OCI-LY3 (cell line): ENCODE measurements at regions not wholly inside any gene's neighbourhood (a gene's known extent, or its start where the extent isn't known, plus 50 kb on each side); places are given as distances from the start of the nearest gene placed in this dataset.

Source experiments
- H2AFZ ChIP-seq: fragments of 200-600, 300-600 bp; shearing (Covaris generic); 2 replicates; pipeline ENCODE4 v1.6.0; 2014; ENCODE audit warnings: antibody characterized with exemption, low read depth, low read length
- H3K27ac ChIP-seq: fragments of 200-600, 300-600 bp; sonication (generic); 2 replicates; pipeline ENCODE4 v1.5.1; 2014; ENCODE audit warnings: mild to moderate bottlenecking, low read length, moderate library complexity, mixed read lengths
- H3K27me3 ChIP-seq: fragments of 200-600, 300-600 bp; sonication (generic); 2 replicates; pipeline ENCODE4 v1.6.1; 2014; ENCODE audit warnings: low read depth, low read length, mixed read lengths
- H3K36me3 ChIP-seq: fragments of 200-600, 300-600 bp; sonication (generic); replicated peaks from 2 replicates; pipeline ENCODE3; 2014; ENCODE audit warnings: low read depth, low read length, mixed read lengths
- H3K4me1 ChIP-seq: fragments of 300-600, 200-600 bp; sonication (generic); 2 replicates; pipeline ENCODE4 v1.6.1; 2014; ENCODE audit warnings: low read length, mixed read lengths
- H3K4me2 ChIP-seq: fragments of 200-600, 300-600 bp; sonication (generic); 2 replicates; pipeline ENCODE4 v1.6.1; 2014; ENCODE audit warnings: low read length, mixed read lengths
- H3K4me3 ChIP-seq: fragments of 300-600, 200-600 bp; sonication (generic); 2 replicates; pipeline ENCODE4 v1.5.1; 2014; ENCODE audit warnings: antibody characterized with exemption, mild to moderate bottlenecking, low read length, moderate library complexity
- H3K79me2 ChIP-seq: fragments of 300-600, 200-600 bp; shearing (Covaris generic); 2 replicates; pipeline ENCODE4 v1.6.1; 2014; ENCODE audit warnings: mild to moderate bottlenecking, low read length, mixed read lengths
- H3K9ac ChIP-seq: fragments of 300-600, 200-600 bp; shearing (Covaris generic); 2 replicates; pipeline ENCODE4 v1.6.0; 2014; ENCODE audit warnings: mild to moderate bottlenecking, low read length, moderate library complexity
- H3K9me3 ChIP-seq: fragments of 200-600, 300-600 bp; shearing (Covaris generic); 2 replicates; pipeline ENCODE4 v1.6.1; 2014; ENCODE audit warnings: low read length, mixed read lengths; ENCODE audit not compliant: insufficient read depth
- H4K20me1 ChIP-seq: fragments of 200-600, 300-600 bp; sonication (generic); 2 replicates; pipeline ENCODE4 v1.6.1; 2016; ENCODE audit warnings: low read length, mixed read lengths; ENCODE audit not compliant: insufficient read depth
- EZH2phosphoT487 ChIP-seq: fragments of 200-600 bp; shearing (Covaris generic); IDR thresholded peaks from 2 replicates; pipeline ENCODE4 v1.6.1; 2018; ENCODE audit warnings: antibody characterized with exemption, mixed run types, low read depth
- TF ChIP-seq, protein P1 (sequence below): fragments of 200-600, 300-600 bp; sonication (generic); IDR thresholded peaks from 2 replicates; pipeline ENCODE4 v1.5.1; 2014; ENCODE audit warnings: antibody characterized with exemption, low read length, low read depth

DNA sequence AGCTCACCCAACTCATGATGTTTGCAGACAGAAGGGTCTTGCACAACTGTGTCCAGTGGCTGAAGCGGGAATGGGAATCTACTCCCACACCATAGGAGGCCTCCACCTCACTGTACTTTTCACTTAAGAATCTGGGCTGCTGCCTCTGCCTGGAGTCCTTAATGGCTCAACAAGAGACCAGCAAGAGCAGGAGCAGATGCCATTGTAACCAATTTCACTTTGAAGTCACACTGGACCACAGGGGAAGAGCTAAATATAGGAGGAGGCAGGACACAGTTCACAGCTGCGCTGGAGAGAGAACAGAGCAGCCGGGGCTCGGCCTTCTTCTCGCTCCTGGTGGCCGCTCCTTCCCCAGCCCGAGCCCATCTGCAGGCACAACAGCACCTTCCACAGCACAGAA is 120.4 kb downstream of the SIPA1L2 start:
- no peak overlapping the region for H2AFZ ChIP-seq
- H3K4me1 ChIP-seq: no peaks in the 10 kb centered on the region
- H3K4me3 ChIP-seq: no peak overlapping the region
- no peaks in the 10 kb centered on the region for H3K9me3 ChIP-seq
- no peak overlapping the region for H3K9ac ChIP-seq
- H3K27me3 ChIP-seq: no peaks in the 10 kb centered on the region
- no peaks in the 10 kb centered on the region for H3K36me3 ChIP-seq
- TF ChIP-seq, protein P1, sequence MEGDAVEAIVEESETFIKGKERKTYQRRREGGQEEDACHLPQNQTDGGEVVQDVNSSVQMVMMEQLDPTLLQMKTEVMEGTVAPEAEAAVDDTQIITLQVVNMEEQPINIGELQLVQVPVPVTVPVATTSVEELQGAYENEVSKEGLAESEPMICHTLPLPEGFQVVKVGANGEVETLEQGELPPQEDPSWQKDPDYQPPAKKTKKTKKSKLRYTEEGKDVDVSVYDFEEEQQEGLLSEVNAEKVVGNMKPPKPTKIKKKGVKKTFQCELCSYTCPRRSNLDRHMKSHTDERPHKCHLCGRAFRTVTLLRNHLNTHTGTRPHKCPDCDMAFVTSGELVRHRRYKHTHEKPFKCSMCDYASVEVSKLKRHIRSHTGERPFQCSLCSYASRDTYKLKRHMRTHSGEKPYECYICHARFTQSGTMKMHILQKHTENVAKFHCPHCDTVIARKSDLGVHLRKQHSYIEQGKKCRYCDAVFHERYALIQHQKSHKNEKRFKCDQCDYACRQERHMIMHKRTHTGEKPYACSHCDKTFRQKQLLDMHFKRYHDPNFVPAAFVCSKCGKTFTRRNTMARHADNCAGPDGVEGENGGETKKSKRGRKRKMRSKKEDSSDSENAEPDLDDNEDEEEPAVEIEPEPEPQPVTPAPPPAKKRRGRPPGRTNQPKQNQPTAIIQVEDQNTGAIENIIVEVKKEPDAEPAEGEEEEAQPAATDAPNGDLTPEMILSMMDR: no peak
- TF ChIP-seq EZH2phosphoT487: no peak
- H3K27ac ChIP-seq: no peak overlapping the region
- no peaks in the 10 kb centered on the region for H4K20me1 ChIP-seq
- no peak overlapping the region for H3K4me2 ChIP-seq
- no peaks in the 10 kb centered on the region for H3K79me2 ChIP-seq

DNA sequence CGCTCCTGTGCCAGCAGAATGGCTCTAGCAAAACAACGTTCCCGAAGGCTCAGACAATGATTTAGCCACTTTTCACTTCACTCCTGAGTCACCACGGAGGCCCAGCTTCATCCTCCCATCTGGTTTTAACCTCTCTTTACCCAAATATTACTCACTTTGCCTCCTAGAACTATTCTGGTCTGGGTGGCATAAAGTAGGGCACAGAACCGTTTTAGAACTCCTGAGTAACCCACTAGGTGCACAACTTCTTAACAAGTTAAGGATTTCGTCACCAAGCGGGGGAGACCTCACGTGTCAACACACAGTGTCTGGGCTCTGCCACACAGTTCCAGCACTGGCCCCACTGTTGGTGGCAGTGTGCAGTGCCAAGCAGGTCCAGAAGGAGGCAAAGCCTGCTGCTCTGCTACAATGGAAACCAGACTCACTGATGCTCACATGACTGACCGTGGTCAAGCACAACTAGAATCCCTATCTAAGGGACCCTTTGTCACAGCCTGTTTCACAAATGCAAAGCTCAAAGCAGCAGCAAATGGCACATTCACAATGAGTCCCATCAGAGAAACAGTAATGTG is 121.7 kb downstream of the SIPA1L2 start:
- Histone ChIP-seq H3K36me3 (no peaks in the 10 kb centered on the region), H3K9ac (no peak overlapping the region), H3K4me2 (no peak overlapping the region), H3K79me2 (no peaks in the 10 kb centered on the region), H2AFZ (no peak overlapping the region), H3K9me3 (no peaks in the 10 kb centered on the region), H3K4me3 (no peak overlapping the region), H3K27me3 (no peaks in the 10 kb centered on the region), H3K4me1 (no peaks in the 10 kb centered on the region), H4K20me1 (no peaks in the 10 kb centered on the region), H3K27ac (no peak overlapping the region)
- TF ChIP-seq EZH2phosphoT487: no peak
- TF ChIP-seq, protein P1: no peak

DNA sequence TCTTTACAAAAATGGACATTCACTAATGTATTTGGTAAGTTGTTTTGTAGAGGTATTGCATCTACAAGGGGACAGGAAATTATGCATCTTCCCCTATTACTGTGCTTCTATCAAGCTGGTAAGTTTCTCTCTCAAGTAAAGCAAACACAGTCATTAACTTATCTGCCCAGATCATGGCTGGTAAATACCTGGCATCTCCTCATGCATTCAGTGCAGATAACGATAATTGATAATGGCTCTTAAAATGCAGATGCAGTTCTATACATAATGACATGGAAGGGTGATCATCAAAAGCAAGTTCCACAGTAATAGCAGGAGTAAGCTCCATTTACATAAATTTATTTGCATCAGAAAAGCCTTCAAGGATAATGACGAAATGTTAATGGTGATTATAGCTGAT is 122.4 kb downstream of the SIPA1L2 start:
- Histone ChIP-seq H3K36me3 (no peaks in the 10 kb centered on the region), H3K27me3 (no peaks in the 10 kb centered on the region), H3K4me3 (no peak overlapping the region), H3K27ac (no peak overlapping the region), H3K79me2 (no peaks in the 10 kb centered on the region), H2AFZ (no peak overlapping the region), H3K4me2 (no peak overlapping the region), H4K20me1 (no peaks in the 10 kb centered on the region), H3K9ac (no peak overlapping the region), H3K9me3 (no peaks in the 10 kb centered on the region), H3K4me1 (no peaks in the 10 kb centered on the region)
- no peak for TF ChIP-seq EZH2phosphoT487
- TF ChIP-seq, protein P1: no peak

DNA sequence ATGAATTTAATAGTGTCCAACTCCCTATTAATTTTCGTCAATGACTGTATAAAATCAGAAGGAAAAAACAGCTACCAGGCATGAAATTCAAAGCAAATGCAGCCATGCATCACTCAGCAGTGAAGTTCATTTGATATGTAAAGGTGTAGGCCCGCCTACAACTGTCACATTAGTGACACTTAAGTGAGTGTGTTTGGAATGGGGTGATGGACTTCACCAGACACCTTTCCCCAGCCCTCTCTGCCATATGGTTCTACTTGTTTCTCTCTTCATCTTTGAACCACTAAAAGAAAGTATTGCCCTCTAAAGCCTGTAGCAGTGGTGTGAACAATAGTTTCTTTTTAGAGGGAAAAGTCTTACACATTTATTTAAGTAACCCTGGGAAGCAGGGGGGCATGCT is 124.0 kb downstream of the SIPA1L2 start:
- Histone ChIP-seq H3K4me2 (no peak overlapping the region), H3K4me3 (no peak overlapping the region), H3K27ac (no peak overlapping the region), H3K36me3 (no peaks in the 10 kb centered on the region), H4K20me1 (no peaks in the 10 kb centered on the region), H3K9ac (no peak overlapping the region), H3K79me2 (no peaks in the 10 kb centered on the region), H2AFZ (no peak overlapping the region), H3K27me3 (no peaks in the 10 kb centered on the region), H3K9me3 (no peaks in the 10 kb centered on the region), H3K4me1 (no peaks in the 10 kb centered on the region)
- TF ChIP-seq, protein P1: no peak
- no peak for TF ChIP-seq EZH2phosphoT487
